Adrenal gland (tissue), 9 donors: ENCODE measurements at regions not wholly inside any gene's neighbourhood (a gene's known extent, or its start where the extent isn't known, plus 50 kb on each side); places are given as distances from the start of the nearest gene placed in this dataset.

ENCODE experiments used
- DNase-seq, 7 donors: peaks; one replicate each; pipeline ENCODE4 v3.0.0-alpha.2; 2019 to 2020
- H3K27ac ChIP-seq, 5 donors: fragments of 200-600 bp; sonication (generic) in 4 of 5; 1 replicate in 3 of 5; 2 replicates in 2 of 5; pipeline versions ENCODE4 v1.5.1 to v1.8.0; 2016 to 2020; ENCODE audit warnings: mild to moderate bottlenecking in 1 of 5
- H3K27me3 ChIP-seq: fragments of 200-600 bp; 2 replicates; pipeline ENCODE4 v1.8.0; 2021
- H3K36me3 ChIP-seq, 2 donors: fragments of 200-600 bp; replicated peaks in 1 of 2; 1 replicate in 1 of 2; 2 replicates in 1 of 2; pipeline versions ENCODE4 v1.5.1 to v1.8.0; 2018 to 2022
- H3K4me1 ChIP-seq, 2 donors: fragments of 200-600 bp; replicated peaks in 1 of 2; 1 replicate in 1 of 2; 2 replicates in 1 of 2; pipeline versions ENCODE4 v1.5.1 to v1.8.0; 2018 to 2021
- H3K4me3 ChIP-seq, 4 donors: fragments of 200-600 bp; sonication (generic) in 3 of 4; one replicate each; pipeline ENCODE4 v1.5.1; 2016 to 2018
- H3K9me3 ChIP-seq, 3 donors: fragments of 200-600 bp; sonication (generic) in 1 of 3; replicated peaks in 1 of 3; 1 replicate in 2 of 3; 2 replicates in 1 of 3; pipeline versions ENCODE4 v1.5.1 to v1.8.0; 2016 to 2021
- POLR2A ChIP-seq, 2 donors: fragments of 450-650 bp; IDR thresholded peaks; one replicate each; pipeline ENCODE4 v1.6.1; 2017; ENCODE audit warnings: antibody characterized with exemption in 2 of 2, mild to moderate bottlenecking in 2 of 2, moderate library complexity in 1 of 2
- WGBS, 4 donors: extraction: QIAGEN DNeasy Blood & Tissue Kit in 2 of 4; methylation state at CpG; one replicate each; pipeline versions ENCODE4 v1.1.5 to v1.1.7; 2013 to 2017; 5-methylcytosine and 5-hydroxymethylcytosine counted together
- intact Hi-C, 2 donors: fragments of 100-400 bp; cut with DNase I; formaldehyde crosslinking; loops; one replicate each; pipeline versions ENCODE4 v1.14.1 to v1.15.0; 2022 to 2023
- TF ChIP-seq, protein P1 (sequence below), 6 experiments: fragments of 450-650 bp in 4 of 6; fragments of 200-600 bp in 2 of 6; sonication (generic) in 1 of 6; IDR thresholded peaks; 1 replicate in 5 of 6; 2 replicates in 1 of 6; pipeline versions ENCODE4 v1.5.1 to v1.8.0; 2016 to 2021; ENCODE audit warnings: antibody characterized with exemption in 6 of 6, mild to moderate bottlenecking in 2 of 6, moderate library complexity in 1 of 6
- donor health status: healthy with polysubstance abuse.
- donor health status: Bipolar disorder and iron deficiency.
- donor health status: DM: yes; HTN: yes; CAD: no.
- donor health status: DM: no; HTN: no; CAD: no.
- donor health status: DM: no; HTN: no; CAD: no.

DNA sequence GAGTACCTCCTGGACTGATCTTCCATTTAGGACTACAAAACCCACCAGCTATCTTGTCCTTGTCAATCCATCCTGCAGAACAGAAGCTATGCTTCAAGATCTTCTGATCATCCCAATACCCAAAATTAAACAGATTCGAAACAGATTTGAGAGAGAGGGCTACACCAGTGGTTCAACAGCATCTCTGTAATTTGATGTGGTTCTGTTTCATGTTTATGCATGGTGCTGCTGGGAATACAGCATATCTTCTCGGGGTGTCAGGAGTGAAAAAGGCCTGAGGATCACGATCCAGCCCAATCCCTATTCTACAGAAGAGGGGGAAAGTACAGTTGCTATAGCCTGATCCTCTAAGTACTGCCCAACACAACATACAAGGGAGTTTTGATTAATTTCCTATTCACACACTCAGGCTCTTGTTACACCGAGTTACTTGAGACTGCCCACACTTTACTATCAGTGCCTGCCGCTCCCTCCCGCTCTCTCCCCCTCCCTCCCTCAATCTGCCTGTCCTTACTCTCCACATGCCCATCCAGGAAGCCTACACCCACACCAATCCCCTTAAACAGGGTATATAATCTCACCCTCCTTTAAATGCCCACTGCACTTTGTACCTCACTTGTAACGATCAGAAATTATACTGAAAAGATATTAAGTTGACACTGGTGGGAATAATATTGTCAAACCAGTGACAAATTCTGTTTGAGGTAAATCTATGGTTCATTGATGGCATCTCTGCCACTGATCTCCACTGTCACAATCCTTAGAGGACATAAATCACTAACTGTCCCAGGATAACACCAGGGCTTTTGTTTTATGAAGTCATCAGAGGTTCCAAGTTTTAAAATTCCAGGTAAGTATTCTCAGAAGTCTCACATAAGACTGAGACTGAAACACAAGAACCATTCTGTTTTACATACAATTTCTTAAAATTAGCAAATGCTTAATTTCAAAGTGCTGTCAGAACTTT lies 89.3 kb upstream of the PLEKHM1 start:
- 91 to 94% (median 92%) methylated on average over 7 of the region's 7 CpGs for WGBS, 4 donors
- peaks cover 0 to 21% of the 10 kb centered on the region in 2 donors for H3K4me1 ChIP-seq
- H3K36me3 ChIP-seq = no peaks in the 10 kb centered on the region
- no peaks in the 10 kb centered on the region for H3K9me3 ChIP-seq
- H3K27ac ChIP-seq = no peak overlapping the region
- intact Hi-C loops = no loop called here
- no peak overlapping the region for H3K4me3 ChIP-seq
- H3K27me3 ChIP-seq = no peaks in the 10 kb centered on the region
- no peak for DNase-seq
- TF ChIP-seq, protein P1, sequence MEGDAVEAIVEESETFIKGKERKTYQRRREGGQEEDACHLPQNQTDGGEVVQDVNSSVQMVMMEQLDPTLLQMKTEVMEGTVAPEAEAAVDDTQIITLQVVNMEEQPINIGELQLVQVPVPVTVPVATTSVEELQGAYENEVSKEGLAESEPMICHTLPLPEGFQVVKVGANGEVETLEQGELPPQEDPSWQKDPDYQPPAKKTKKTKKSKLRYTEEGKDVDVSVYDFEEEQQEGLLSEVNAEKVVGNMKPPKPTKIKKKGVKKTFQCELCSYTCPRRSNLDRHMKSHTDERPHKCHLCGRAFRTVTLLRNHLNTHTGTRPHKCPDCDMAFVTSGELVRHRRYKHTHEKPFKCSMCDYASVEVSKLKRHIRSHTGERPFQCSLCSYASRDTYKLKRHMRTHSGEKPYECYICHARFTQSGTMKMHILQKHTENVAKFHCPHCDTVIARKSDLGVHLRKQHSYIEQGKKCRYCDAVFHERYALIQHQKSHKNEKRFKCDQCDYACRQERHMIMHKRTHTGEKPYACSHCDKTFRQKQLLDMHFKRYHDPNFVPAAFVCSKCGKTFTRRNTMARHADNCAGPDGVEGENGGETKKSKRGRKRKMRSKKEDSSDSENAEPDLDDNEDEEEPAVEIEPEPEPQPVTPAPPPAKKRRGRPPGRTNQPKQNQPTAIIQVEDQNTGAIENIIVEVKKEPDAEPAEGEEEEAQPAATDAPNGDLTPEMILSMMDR (IDR thresholded peaks at IDR 0.05) = no peak
- no peak for TF ChIP-seq POLR2A (IDR thresholded peaks at IDR 0.05)

DNA sequence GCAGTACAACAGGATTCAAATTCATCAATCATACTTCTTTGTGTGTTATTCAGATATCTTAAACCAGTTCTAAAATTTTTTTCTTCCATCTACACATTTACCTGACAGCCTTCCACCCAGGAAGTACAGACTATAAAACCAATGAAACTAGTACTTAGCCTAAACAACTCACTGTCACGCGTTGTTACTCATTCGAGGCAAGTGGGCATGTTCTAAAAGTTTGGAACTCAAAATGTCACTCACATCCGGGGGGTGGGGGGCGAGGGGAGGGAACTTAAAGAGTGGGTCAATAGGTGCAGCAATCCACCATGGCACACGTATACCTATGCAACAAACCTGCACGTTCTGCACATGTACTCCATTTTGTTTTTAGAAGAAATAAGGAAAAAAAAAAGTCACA lies 90.4 kb upstream of the PLEKHM1 start:
- TF ChIP-seq, protein P1 (IDR thresholded peaks at IDR 0.05) = no peak
- TF ChIP-seq POLR2A (IDR thresholded peaks at IDR 0.05) = no peak
- Histone ChIP-seq H3K9me3 (no peaks in the 10 kb centered on the region), H3K4me1 (peaks cover 0 to 21% of the 10 kb centered on the region in 2 donors), H3K27ac (no peak overlapping the region), H3K27me3 (no peaks in the 10 kb centered on the region), H3K36me3 (no peaks in the 10 kb centered on the region), H3K4me3 (no peak overlapping the region)
- intact Hi-C loops = no loop called here
- DNase-seq = no peak
- WGBS, 4 donors = 84 to 91% (median 87%) methylated on average over 7 of the region's 7 CpGs

DNA sequence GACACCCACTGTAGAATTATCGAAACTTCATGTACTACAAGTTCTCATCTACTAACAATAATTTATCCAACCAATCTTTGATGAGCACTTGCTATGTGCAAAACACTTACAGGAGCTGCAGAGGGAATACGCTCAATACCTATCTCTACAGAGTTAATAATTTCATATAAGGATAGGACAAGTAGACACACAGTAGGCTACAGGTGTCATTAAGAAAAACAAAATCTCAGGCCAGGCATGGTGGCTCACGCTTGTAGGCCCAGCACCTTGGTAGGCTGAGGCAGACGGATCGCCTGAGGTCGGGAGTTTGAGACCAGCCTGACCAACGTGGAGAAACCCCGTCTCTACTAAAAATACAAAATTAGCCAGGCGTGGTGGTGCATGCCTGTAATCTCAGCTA lies 91.3 kb upstream of the PLEKHM1 start:
- no peaks in the 10 kb centered on the region for H3K36me3 ChIP-seq
- no peaks in the 10 kb centered on the region for H3K27me3 ChIP-seq
- H3K4me3 ChIP-seq = no peak overlapping the region
- TF ChIP-seq, protein P1 (IDR thresholded peaks at IDR 0.05) = no peak
- TF ChIP-seq POLR2A (IDR thresholded peaks at IDR 0.05) = no peak
- DNase-seq = no peak
- no peak overlapping the region for H3K27ac ChIP-seq
- intact Hi-C loops = no loop called here
- peaks cover 0 to 21% of the 10 kb centered on the region in 2 donors for H3K4me1 ChIP-seq
- H3K9me3 ChIP-seq = no peaks in the 10 kb centered on the region
- WGBS, 4 donors = 92 to 96% (median 93%) methylated on average over 9 of the region's 9 CpGs

DNA sequence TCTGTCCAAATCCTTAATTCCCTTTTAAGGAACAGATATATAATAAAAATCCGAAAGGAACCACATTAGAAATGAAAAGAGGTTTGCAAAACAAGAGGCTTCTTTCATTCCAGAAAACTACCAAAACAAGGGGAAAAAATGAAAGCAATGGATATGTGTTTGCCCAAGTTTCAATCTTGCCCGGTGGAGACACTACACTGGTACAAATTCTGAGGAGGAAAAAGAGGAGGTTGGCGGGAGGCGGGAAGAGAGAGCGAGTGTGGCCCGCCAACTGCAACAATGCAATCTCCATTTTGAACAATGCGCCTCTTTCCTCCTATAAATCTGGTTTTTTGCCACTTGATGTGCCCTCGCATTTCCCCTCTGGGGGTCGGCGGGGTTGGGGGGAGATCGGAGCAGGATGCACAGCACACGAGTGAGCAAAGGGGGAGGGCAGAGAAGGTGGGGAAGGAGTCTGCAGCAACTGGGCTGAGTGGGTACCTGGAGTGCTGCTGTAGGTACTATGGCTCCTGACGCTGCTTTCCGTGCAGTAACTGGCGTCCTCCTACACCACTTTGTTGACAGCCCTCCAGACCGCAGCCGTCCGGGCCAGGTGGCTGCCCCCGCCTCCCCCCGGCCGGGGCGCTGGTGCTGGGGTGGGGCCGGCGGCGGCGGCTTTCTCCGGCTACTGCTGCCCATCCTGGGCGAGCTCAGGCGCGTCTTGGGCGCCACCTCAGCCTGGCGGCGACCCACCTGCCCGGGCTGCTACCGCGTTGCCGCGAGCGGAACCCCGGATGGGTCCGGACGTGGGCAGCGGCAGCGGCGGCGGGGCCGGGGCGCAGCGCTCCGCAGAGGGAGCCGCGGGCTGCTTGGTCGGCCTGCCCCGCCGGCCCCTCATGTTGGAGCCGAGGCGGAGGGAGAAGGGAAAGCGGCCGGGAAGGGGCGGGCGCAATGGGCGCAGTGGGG lies 93.8 kb upstream of the PLEKHM1 start:
- no peaks in the 10 kb centered on the region for H3K9me3 ChIP-seq

More for the DNA sequence above, 93.8 kb upstream of the PLEKHM1 start:
- H3K27ac ChIP-seq = peak overlapping the region in 4 of 5 donors; percentile 57 to 83 (median 75)
- intact Hi-C loops = loop anchor here in 1 of 2 donors (5.0 kb wide), 1 partner anchor 152 kb away; the partner anchor contains the start of gene ARHGAP27
- no peaks in the 10 kb centered on the region for H3K36me3 ChIP-seq
- TF ChIP-seq, protein P1 (IDR thresholded peaks at IDR 0.05) = no peak
- no peak for TF ChIP-seq POLR2A (IDR thresholded peaks at IDR 0.05)
- H3K4me1 ChIP-seq = peaks cover 0 to 9% of the 10 kb centered on the region in 2 donors
- WGBS, 4 donors = 1 to 3% (median 2%) methylated on average over 25 to 62 of the region's 62 CpGs
- peak; percentile 44 to 75 (median 53) for DNase-seq
- no peaks in the 10 kb centered on the region for H3K27me3 ChIP-seq
- peak overlapping the region in 3 of 4 donors; percentile 32 to 91 (median 56) for H3K4me3 ChIP-seq
